ENCODE measurements at regions not wholly inside any gene's neighbourhood (a gene's known extent, or its start where the extent isn't known, plus 50 kb on each side); places are given as distances from the start of the nearest gene placed in this dataset.

- TF ChIP-seq POLR2A (IDR thresholded peaks at IDR 0.05; ENCODE audit: low read depth, low read length): no peak
- TF ChIP-seq PAX5 (IDR thresholded peaks at IDR 0.05; ENCODE audit: insufficient read depth, low read length, severe bottlenecking): no peak
- no peak for TF ChIP-seq SPI1 (IDR thresholded peaks at IDR 0.05; ENCODE audit: low read depth, low read length)
- DNase-seq (ENCODE audit: insufficient read length, low spot score): no peak
- no peak for FAIRE-seq
Observed at GRCh38 chr2:11058129-11058528, 97.1 kb upstream of the SLC66A3 start.

GRCh38 chr2:11060376-11061169, 94.7 kb upstream of the SLC66A3 start:
- FAIRE-seq: no peak
- TF ChIP-seq POLR2AphosphoS5 (IDR thresholded peaks at IDR 0.05; ENCODE audit: low read depth, low read length): no peak
- no peak for TF ChIP-seq SPI1 (IDR thresholded peaks at IDR 0.05; ENCODE audit: low read depth, low read length)
- TF ChIP-seq TAF1 (IDR thresholded peaks at IDR 0.05; ENCODE audit: low read depth, low read length): no peak
- no peak for TF ChIP-seq PAX5 (IDR thresholded peaks at IDR 0.05; ENCODE audit: insufficient read depth, low read length, severe bottlenecking)
- TF ChIP-seq POU2F2 (IDR thresholded peaks at IDR 0.05; ENCODE audit: low read depth, low read length): no peak
- TF ChIP-seq POLR2A (IDR thresholded peaks at IDR 0.05; ENCODE audit: low read depth, low read length): no peak

GRCh38 chr2:11065833-11066485, 89.3 kb upstream of the SLC66A3 start:
- DNase-seq (ENCODE audit: insufficient read length, low spot score) (no peak), FAIRE-seq (no peak)
- TF ChIP-seq PAX5 (IDR thresholded peaks at IDR 0.05; ENCODE audit: insufficient read depth, low read length, severe bottlenecking) (no peak), SPI1 (IDR thresholded peaks at IDR 0.05; ENCODE audit: low read depth, low read length) (no peak), POU2F2 (IDR thresholded peaks at IDR 0.05; ENCODE audit: low read depth, low read length) (no peak), POLR2A (IDR thresholded peaks at IDR 0.05; ENCODE audit: low read depth, low read length) (no peak), TAF1 (IDR thresholded peaks at IDR 0.05; ENCODE audit: low read depth, low read length) (no peak), POLR2AphosphoS5 (IDR thresholded peaks at IDR 0.05; ENCODE audit: low read depth, low read length) (no peak)

More at GRCh38 chr2:11060376-11061169, 94.7 kb upstream of the SLC66A3 start:
- DNase-seq (ENCODE audit: insufficient read length, low spot score): no peak

- DNase-seq (ENCODE audit: insufficient read length, low spot score) (no peak), FAIRE-seq (no peak)
- TF ChIP-seq POU2F2 (IDR thresholded peaks at IDR 0.05; ENCODE audit: low read depth, low read length) (no peak), PAX5 (IDR thresholded peaks at IDR 0.05; ENCODE audit: insufficient read depth, low read length, severe bottlenecking) (no peak), POLR2A (IDR thresholded peaks at IDR 0.05; ENCODE audit: low read depth, low read length) (no peak), POLR2AphosphoS5 (IDR thresholded peaks at IDR 0.05; ENCODE audit: low read depth, low read length) (no peak), TAF1 (IDR thresholded peaks at IDR 0.05; ENCODE audit: low read depth, low read length) (no peak), SPI1 (IDR thresholded peaks at IDR 0.05; ENCODE audit: low read depth, low read length) (no peak)
Observed at GRCh38 chr2:11067221-11068078, 87.8 kb upstream of the SLC66A3 start.

GRCh38 chr2:11068079-11068741, 87.1 kb upstream of the SLC66A3 start:
- no peak for DNase-seq (ENCODE audit: insufficient read length, low spot score)
- FAIRE-seq: no peak

GRCh38 chr2:11068856-11069526, 86.3 kb upstream of the SLC66A3 start:
- TF ChIP-seq PAX5 (IDR thresholded peaks at IDR 0.05; ENCODE audit: insufficient read depth, low read length, severe bottlenecking) (no peak), SPI1 (IDR thresholded peaks at IDR 0.05; ENCODE audit: low read depth, low read length) (no peak), TAF1 (IDR thresholded peaks at IDR 0.05; ENCODE audit: low read depth, low read length) (no peak), POLR2A (IDR thresholded peaks at IDR 0.05; ENCODE audit: low read depth, low read length) (no peak), POLR2AphosphoS5 (IDR thresholded peaks at IDR 0.05; ENCODE audit: low read depth, low read length) (no peak), POU2F2 (IDR thresholded peaks at IDR 0.05; ENCODE audit: low read depth, low read length) (no peak)
- DNase-seq (ENCODE audit: insufficient read length, low spot score) (no peak), FAIRE-seq (no peak)

More at GRCh38 chr2:11068079-11068741, 87.1 kb upstream of the SLC66A3 start:
- no peak for TF ChIP-seq TAF1 (IDR thresholded peaks at IDR 0.05; ENCODE audit: low read depth, low read length)
- TF ChIP-seq POU2F2 (IDR thresholded peaks at IDR 0.05; ENCODE audit: low read depth, low read length): no peak
- TF ChIP-seq PAX5 (IDR thresholded peaks at IDR 0.05; ENCODE audit: insufficient read depth, low read length, severe bottlenecking): no peak
- TF ChIP-seq POLR2AphosphoS5 (IDR thresholded peaks at IDR 0.05; ENCODE audit: low read depth, low read length): no peak
- TF ChIP-seq SPI1 (IDR thresholded peaks at IDR 0.05; ENCODE audit: low read depth, low read length): no peak
- TF ChIP-seq POLR2A (IDR thresholded peaks at IDR 0.05; ENCODE audit: low read depth, low read length): no peak

- no peak for FAIRE-seq
- TF ChIP-seq POU2F2 (IDR thresholded peaks at IDR 0.05; ENCODE audit: low read depth, low read length) (no peak), POLR2AphosphoS5 (IDR thresholded peaks at IDR 0.05; ENCODE audit: low read depth, low read length) (no peak), TAF1 (IDR thresholded peaks at IDR 0.05; ENCODE audit: low read depth, low read length) (no peak), PAX5 (IDR thresholded peaks at IDR 0.05; ENCODE audit: insufficient read depth, low read length, severe bottlenecking) (no peak)
- no peak for DNase-seq (ENCODE audit: insufficient read length, low spot score)
Observed at GRCh38 chr2:11069566-11070185, 85.6 kb upstream of the SLC66A3 start.

GRCh38 chr2:11071211-11071610, 84.1 kb upstream of the SLC66A3 start:
- DNase-seq (ENCODE audit: insufficient read length, low spot score) (no peak), FAIRE-seq (no peak)
- TF ChIP-seq POU2F2 (IDR thresholded peaks at IDR 0.05; ENCODE audit: low read depth, low read length) (no peak), PAX5 (IDR thresholded peaks at IDR 0.05; ENCODE audit: insufficient read depth, low read length, severe bottlenecking) (no peak), POLR2AphosphoS5 (IDR thresholded peaks at IDR 0.05; ENCODE audit: low read depth, low read length) (no peak), TAF1 (IDR thresholded peaks at IDR 0.05; ENCODE audit: low read depth, low read length) (no peak), SPI1 (IDR thresholded peaks at IDR 0.05; ENCODE audit: low read depth, low read length) (no peak), POLR2A (IDR thresholded peaks at IDR 0.05; ENCODE audit: low read depth, low read length) (no peak)
